Activated CD4-positive, alpha-beta T cell treated with anti-CD3 and anti-CD28 coated beads, Interleukin-2, amount 10 ng/mL, durations not matched to agents 24 days and 14 days (primary cell): ENCODE measurements at regions not wholly inside any gene's neighbourhood (a gene's known extent, or its start where the extent isn't known, plus 50 kb on each side); places are given as distances from the start of the nearest gene placed in this dataset.

ENCODE experiments used
- DNase-seq: peaks from one replicate; pipeline ENCODE4 v3.0.0; 2022
- H3K27ac Mint-ChIP-seq: one replicate; pipeline ENCODE4 v1.8.0; 2022; ENCODE audit warnings: mild to moderate bottlenecking, mixed read lengths
- H3K27me3 Mint-ChIP-seq: one replicate; pipeline ENCODE4 v1.8.0; 2022; ENCODE audit warnings: mixed read lengths
- H3K36me3 Mint-ChIP-seq: one replicate; pipeline ENCODE4 v1.8.0; 2022; ENCODE audit warnings: low read depth, mild to moderate bottlenecking, mixed read lengths
- H3K4me1 Mint-ChIP-seq: one replicate; pipeline ENCODE4 v1.8.0; 2021; ENCODE audit warnings: mixed read lengths
- H3K4me3 Mint-ChIP-seq: one replicate; pipeline ENCODE4 v1.8.0; 2022; ENCODE audit warnings: mild to moderate bottlenecking, moderate library complexity, mixed read lengths
- H3K9me3 Mint-ChIP-seq: one replicate; pipeline ENCODE4 v1.8.0; 2021; ENCODE audit warnings: mixed read lengths
- intact Hi-C: fragments of 100-400 bp; cut with micrococcal nuclease; formaldehyde crosslinking; loops from one replicate; pipeline ENCODE4 v1.15.1; 2023

DNA sequence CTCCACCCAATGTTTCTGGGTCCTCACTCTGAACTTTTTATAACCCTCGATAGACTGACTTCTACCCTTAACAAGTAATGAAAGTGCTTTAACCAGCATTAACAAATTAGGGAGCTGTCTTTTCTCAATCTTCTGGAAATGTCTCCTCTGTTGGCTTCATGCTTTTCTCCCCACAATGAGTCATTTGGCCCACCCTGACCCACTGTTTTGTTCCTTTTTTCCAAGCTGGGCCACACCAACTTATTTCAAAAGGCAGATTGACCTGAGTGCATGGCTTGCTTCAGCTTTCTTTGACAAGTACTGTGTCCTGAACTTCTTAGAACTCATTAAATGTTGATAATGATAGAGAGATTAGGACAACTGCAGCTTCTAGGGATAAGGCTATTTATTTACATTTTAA, 199.6 kb upstream of the SEMA6D start:
- Mint-ChIP-seq H3K27ac (no peak overlapping the region), H3K27me3 (no peaks in the 10 kb centered on the region), H3K9me3 (peaks cover 3% of the 10 kb centered on the region), H3K4me1 (no peaks in the 10 kb centered on the region), H3K4me3 (no peak overlapping the region), H3K36me3 (no peaks in the 10 kb centered on the region)
- intact Hi-C loops, result no loop called here
- DNase-seq, result no peak

DNA sequence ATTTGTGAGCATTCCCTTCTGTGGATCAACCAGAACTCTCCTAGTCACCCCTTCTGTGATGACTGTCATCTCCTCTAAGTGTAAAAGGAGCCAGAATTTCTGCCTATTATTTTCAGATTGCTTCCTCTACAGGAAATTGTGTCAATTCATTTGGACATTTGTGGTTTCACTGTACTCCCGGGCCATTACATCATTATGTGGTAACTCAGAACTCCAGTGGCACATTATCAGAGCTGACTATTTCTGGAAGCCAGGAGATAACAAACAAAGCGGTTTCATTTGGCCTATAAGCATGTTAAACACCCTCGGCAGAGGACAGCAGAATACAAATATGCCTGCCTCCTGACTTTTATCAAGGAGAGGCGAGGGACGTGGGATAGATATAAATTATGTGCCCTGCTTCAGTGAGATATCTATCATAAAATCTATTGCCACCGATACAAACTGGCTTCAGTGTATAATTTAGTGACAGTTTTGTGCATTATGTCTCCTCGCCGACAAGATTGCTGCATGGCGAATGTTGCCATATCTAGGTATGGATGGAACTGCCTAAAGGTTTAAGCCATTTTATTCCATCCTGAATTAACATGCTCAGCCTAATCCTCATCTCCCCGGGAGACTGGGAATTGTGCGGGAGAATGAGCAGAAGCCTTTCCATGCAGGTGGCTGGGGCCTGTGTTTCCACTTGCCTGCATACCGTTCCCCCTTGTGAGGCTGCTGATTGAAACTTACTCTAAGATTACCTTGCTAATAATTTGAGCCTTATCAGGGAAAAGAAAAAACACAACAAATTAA, 193.4 kb upstream of the SEMA6D start:
- intact Hi-C loops, result no loop called here
- Mint-ChIP-seq H3K27me3 (no peaks in the 10 kb centered on the region), H3K36me3 (no peaks in the 10 kb centered on the region), H3K27ac (no peak overlapping the region), H3K4me1 (no peaks in the 10 kb centered on the region), H3K4me3 (no peak overlapping the region), H3K9me3 (peaks cover 3% of the 10 kb centered on the region)
- no peak for DNase-seq

DNA sequence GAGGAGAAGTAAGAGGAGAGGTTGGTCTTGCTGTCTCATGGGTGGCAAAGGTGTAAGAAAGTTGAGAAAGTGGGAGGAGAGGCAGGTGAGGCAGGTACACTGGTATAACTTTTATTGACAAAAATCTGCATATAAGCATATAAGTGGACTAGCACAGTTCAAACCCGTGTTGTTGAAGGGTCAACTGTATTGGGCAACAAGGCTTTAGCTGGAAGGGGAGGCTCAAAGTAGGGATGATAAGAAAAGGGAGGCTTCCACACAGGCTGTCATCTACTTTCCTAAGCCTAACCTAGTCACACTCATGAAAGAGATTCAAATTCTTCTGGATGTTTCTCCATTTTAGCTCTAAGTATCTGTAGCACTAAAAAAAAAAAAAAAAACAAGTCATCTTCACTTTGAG, 188.1 kb upstream of the SEMA6D start:
- Mint-ChIP-seq H3K27ac (no peak overlapping the region), H3K27me3 (no peaks in the 10 kb centered on the region), H3K4me3 (no peak overlapping the region), H3K9me3 (no peaks in the 10 kb centered on the region), H3K4me1 (no peaks in the 10 kb centered on the region), H3K36me3 (no peaks in the 10 kb centered on the region)
- no peak for DNase-seq
- intact Hi-C loops, result no loop called here

DNA sequence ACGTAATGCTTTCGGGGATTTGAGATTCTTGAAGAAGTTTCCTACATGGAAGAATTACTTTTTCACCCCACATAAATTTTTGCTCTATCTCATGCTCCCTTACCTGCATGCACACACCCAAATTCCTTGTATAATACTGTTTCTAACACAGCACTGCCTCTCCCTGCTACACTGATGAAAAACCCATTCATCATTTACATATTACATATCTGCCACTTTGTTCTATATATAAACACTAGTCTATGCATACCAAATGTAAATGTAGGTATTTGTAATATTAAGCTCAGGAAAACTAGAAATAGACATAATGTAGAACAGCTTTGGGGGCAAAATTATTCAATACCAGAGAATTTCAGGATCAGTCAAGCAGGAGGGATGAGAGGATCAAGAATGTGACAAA, 182.6 kb upstream of the SEMA6D start:
- no peaks in the 10 kb centered on the region for H3K36me3 Mint-ChIP-seq
- H3K27ac Mint-ChIP-seq, result no peak overlapping the region
- H3K9me3 Mint-ChIP-seq, result no peaks in the 10 kb centered on the region
- intact Hi-C loops, result no loop called here
- no peak overlapping the region for H3K4me3 Mint-ChIP-seq
- H3K4me1 Mint-ChIP-seq, result no peaks in the 10 kb centered on the region
- no peak for DNase-seq
- H3K27me3 Mint-ChIP-seq, result no peaks in the 10 kb centered on the region

DNA sequence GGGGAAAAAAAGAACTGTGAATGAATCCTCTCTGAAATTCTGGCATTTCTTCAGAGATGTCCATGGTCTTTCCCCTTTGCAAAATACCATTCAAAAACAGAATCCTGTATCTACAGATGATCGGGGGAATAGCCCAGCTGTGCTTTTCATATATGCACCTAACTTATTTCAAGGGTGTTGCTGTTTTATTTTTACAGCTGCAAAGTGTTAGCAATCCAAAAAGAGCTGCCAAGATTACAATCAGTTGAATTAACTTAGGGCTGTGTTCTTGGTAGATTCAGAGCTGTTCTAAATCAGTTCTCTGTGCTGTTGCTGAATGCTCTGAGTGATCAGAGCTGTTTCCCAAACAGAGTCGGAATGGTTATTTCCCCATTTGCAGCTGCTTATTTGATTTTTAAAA, 175.7 kb upstream of the SEMA6D start:
- no peak for DNase-seq
- H3K4me1 Mint-ChIP-seq, result no peaks in the 10 kb centered on the region
- H3K4me3 Mint-ChIP-seq, result no peak overlapping the region
- H3K9me3 Mint-ChIP-seq, result no peaks in the 10 kb centered on the region
- no peaks in the 10 kb centered on the region for H3K36me3 Mint-ChIP-seq
- no peaks in the 10 kb centered on the region for H3K27me3 Mint-ChIP-seq
- intact Hi-C loops, result no loop called here
- H3K27ac Mint-ChIP-seq, result no peak overlapping the region

DNA sequence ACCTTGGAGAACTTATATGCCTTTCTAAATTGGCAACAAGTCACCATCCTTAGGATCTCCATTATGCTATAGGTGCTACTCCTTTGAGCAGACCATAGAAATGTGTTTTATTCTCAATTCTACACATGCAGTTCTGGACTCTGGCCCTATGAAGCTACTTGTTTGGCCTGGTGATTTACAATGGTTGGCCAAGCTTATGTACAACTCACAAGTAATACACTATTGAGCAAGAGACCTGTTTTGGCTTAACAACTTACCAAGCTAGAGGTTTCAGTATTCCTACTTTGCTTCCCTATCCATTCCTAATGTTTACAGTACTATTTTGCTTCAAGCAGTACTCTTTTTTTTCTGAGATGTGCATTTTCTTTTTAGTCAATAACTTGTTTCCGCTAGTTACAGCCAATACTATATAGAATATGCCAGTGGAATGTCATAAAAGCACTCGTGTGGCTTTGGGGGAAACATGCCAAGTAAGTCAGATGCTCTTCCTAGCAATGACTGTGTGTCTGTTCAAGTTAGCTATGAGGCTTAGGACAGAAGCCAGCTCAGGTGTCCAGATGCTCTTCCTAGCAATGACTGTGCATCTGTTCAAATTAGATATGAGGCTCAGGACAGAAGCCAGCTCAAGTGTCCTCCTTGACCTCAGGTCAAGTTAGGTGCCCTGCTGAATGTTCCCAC, 174.9 kb upstream of the SEMA6D start:
- Mint-ChIP-seq H3K4me1 (no peaks in the 10 kb centered on the region), H3K27me3 (no peaks in the 10 kb centered on the region), H3K4me3 (no peak overlapping the region), H3K36me3 (no peaks in the 10 kb centered on the region), H3K27ac (no peak overlapping the region), H3K9me3 (no peaks in the 10 kb centered on the region)
- DNase-seq, result no peak
- intact Hi-C loops, result no loop called here

DNA sequence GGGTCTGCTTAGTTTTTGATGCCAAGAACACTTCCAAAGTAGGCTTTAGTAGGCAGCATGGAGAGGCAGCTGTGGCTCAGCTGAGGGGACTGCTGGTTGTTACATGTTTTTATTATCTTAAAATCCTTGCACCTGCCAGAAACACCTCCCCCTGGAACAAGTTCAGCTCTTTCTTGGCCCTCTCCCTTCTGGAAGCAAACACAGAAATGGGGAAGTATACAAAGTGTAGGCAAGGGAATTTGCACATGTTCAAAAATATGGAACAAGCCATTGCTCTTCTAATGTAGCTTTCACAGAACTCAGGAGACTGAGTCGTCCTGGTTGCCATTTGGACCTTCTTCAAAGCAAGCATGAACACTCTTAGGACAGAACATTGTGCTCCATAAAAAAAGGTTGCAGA, 169.1 kb upstream of the SEMA6D start:
- no peaks in the 10 kb centered on the region for H3K4me1 Mint-ChIP-seq

DNA sequence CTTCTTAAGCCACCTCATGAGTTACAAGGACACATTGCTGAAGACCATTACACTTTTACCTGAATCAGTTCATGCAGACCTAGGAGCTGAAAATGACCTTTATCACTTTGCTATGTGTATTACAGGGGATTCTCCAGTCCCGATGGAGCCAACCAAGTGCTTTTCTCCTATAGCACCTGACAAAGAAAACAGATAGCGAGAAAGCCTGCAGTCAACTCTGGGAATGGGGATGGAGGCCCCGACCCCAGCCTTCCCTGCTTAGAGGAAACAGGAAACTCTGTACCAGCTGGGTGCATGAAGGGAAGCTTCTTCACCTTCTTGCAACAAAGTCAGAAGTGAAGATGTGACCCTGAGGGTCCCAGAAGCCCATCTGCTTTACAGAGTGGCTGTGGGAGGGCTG, 168.3 kb upstream of the SEMA6D start:
- H3K4me3 Mint-ChIP-seq, result no peak overlapping the region
- no peak overlapping the region for H3K27ac Mint-ChIP-seq
- H3K4me1 Mint-ChIP-seq, result no peaks in the 10 kb centered on the region
- no peak for DNase-seq
- H3K27me3 Mint-ChIP-seq, result no peaks in the 10 kb centered on the region
- no peaks in the 10 kb centered on the region for H3K9me3 Mint-ChIP-seq
- no peaks in the 10 kb centered on the region for H3K36me3 Mint-ChIP-seq
- intact Hi-C loops, result no loop called here

More for the DNA sequence above, 169.1 kb upstream of the SEMA6D start:
- DNase-seq, result no peak
- H3K27ac Mint-ChIP-seq, result no peak overlapping the region
- intact Hi-C loops, result no loop called here
- no peaks in the 10 kb centered on the region for H3K27me3 Mint-ChIP-seq
- no peaks in the 10 kb centered on the region for H3K36me3 Mint-ChIP-seq
- H3K4me3 Mint-ChIP-seq, result no peak overlapping the region
- H3K9me3 Mint-ChIP-seq, result no peaks in the 10 kb centered on the region

DNA sequence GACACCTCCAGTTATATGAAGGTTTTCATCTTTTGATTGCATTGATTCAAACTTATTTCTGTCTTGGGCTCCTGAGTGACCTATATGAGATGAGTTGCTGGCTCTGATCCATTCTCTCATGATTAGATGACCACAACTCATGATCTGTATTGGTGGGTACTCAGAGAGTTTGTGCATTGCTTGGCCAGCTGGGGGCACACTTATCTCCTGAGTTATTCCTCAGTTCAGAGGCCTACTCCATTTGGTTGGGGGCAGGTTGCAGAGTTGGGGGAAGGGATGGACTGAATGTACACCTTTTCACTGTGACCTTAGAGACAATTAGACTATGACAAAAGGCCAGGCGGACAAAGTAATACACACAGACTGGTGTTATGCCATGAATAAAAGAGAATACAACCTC, 166.2 kb upstream of the SEMA6D start:
- Mint-ChIP-seq H3K9me3 (no peaks in the 10 kb centered on the region), H3K27me3 (no peaks in the 10 kb centered on the region), H3K27ac (no peak overlapping the region), H3K4me1 (no peaks in the 10 kb centered on the region), H3K4me3 (no peak overlapping the region), H3K36me3 (no peaks in the 10 kb centered on the region)
- DNase-seq, result no peak
- intact Hi-C loops, result no loop called here

DNA sequence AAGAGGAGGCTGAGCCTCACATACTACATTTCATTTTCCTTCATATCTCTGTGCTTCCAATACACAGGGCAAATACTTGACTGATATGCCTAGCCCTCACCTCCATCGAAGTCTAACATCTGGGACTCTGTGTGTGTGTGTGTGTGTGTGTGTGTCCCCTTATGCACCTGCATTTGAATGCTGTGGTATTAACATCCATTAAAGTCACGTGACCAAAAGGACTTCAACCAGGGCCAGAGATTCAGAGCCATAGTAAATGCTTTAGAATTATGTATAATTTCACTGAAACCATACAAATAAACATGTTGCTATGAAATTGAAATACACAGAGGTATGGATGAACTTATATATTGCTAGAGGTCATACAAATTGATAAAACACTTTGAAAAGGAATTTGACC, 165.8 kb upstream of the SEMA6D start:
- DNase-seq, result no peak
- no peak overlapping the region for H3K4me3 Mint-ChIP-seq
- H3K27ac Mint-ChIP-seq, result no peak overlapping the region
- intact Hi-C loops, result no loop called here
- H3K27me3 Mint-ChIP-seq, result no peaks in the 10 kb centered on the region
- no peaks in the 10 kb centered on the region for H3K36me3 Mint-ChIP-seq
- no peaks in the 10 kb centered on the region for H3K9me3 Mint-ChIP-seq
- H3K4me1 Mint-ChIP-seq, result no peaks in the 10 kb centered on the region

DNA sequence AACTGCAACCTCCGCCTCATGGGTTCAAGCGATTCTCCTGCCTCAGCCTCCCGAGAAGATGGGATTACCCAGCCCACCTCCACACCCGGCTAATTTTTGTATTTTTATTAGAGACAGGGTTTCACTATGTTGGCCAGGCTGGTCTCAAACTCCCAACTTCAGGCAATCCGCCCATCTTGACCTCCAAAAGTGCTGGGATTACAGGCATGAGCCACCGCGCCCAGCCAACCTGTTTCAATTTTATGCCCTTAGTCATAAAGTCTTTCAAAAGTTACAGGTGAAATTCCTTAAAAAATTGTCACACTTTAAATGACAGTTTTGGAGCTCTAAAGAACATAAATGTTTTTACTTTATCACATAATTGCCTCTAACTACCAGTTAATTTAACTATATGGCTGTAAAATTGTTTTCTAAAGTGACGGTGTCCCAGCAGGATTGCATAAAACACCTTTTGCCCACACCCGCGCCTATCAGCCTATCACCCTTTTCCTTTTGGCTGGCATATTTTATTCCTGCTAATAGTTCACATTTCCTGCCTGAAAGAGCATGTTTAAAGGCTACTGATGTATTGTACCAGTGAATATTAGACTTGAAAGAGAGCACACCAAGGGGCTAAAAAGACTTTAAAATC, 164.2 kb upstream of the SEMA6D start:
- Mint-ChIP-seq H3K4me1 (no peaks in the 10 kb centered on the region), H3K27ac (no peak overlapping the region), H3K27me3 (no peaks in the 10 kb centered on the region), H3K4me3 (no peak overlapping the region), H3K9me3 (no peaks in the 10 kb centered on the region), H3K36me3 (no peaks in the 10 kb centered on the region)
- DNase-seq, result no peak
- intact Hi-C loops, result no loop called here

DNA sequence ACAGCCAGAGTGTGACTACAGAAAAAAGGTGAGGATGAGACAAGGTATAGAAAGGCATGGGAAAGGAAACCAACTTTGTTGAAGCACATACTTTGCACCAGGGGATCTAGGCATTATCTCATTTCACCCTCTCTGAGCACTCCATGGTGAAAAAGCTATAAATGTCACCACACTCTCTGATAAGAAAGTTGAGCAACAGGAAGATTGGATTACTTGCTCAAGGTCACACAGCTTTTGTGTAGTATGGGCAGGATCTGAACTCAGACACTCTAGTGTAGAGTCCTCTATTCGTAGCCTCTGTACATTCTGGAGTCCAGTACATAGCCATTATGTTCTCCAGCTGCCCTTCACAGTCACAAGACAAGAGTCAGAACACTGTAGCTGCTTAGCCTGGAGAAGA, 163.4 kb upstream of the SEMA6D start:
- H3K27ac Mint-ChIP-seq, result no peak overlapping the region
- intact Hi-C loops, result no loop called here
- H3K36me3 Mint-ChIP-seq, result no peaks in the 10 kb centered on the region
- H3K9me3 Mint-ChIP-seq, result no peaks in the 10 kb centered on the region
- no peaks in the 10 kb centered on the region for H3K4me1 Mint-ChIP-seq
- no peak for DNase-seq
- no peak overlapping the region for H3K4me3 Mint-ChIP-seq
- no peaks in the 10 kb centered on the region for H3K27me3 Mint-ChIP-seq

DNA sequence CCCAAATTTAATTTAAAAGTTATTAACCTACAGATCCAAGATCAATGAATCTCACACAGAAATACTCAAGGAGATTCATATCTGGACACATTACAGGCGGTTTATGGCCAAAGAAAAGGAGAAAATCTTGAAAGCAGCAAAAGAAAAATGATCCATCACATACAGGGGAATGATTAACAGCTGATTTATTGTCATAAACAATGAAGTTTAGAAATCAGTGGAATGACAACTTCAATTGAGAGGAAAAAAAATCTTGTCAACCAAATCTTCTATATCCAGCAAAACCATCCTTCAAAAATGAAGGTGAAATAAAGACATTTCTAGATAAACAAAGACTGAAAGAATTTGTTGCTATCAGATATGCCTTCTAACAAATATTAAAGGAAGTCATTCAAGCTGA, 156.2 kb upstream of the SEMA6D start:
- no peaks in the 10 kb centered on the region for H3K36me3 Mint-ChIP-seq
- H3K4me1 Mint-ChIP-seq, result no peaks in the 10 kb centered on the region
- no peak overlapping the region for H3K27ac Mint-ChIP-seq
- H3K4me3 Mint-ChIP-seq, result no peak overlapping the region
- intact Hi-C loops, result no loop called here
- no peaks in the 10 kb centered on the region for H3K27me3 Mint-ChIP-seq
- peaks cover 4% of the 10 kb centered on the region for H3K9me3 Mint-ChIP-seq
- DNase-seq, result no peak

DNA sequence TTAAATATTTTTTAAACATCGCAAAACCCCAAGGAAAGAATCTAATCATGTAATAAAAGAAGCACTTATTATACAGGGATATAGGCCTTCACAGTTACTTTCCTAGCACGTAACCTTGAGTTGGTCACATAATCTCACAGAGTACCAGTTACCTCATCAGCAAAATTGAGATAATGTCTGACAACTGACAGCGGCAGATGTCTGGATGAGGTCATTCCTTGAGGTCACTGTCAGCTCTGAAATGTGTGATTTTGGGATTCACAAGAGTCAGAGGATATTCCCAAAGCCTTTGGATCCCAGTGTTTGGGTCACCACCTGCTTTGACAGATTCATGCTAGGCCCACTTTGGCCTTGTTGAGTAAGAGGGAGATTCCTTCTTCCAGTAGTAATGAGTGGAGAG, 151.4 kb upstream of the SEMA6D start:
- Mint-ChIP-seq H3K9me3 (no peaks in the 10 kb centered on the region), H3K4me1 (no peaks in the 10 kb centered on the region), H3K27me3 (no peaks in the 10 kb centered on the region), H3K27ac (no peak overlapping the region), H3K36me3 (no peaks in the 10 kb centered on the region), H3K4me3 (no peak overlapping the region)
- intact Hi-C loops, result no loop called here
- no peak for DNase-seq
